MG63 (cell line): ENCODE measurements at regions not wholly inside any gene's neighbourhood (a gene's known extent, or its start where the extent isn't known, plus 50 kb on each side); places are given as distances from the start of the nearest gene placed in this dataset.
A peak's percentile ranks its signal among the peaks of the same experiment; 100 is the strongest.
"Not testable (repeated sequence)": the region's sequence is repeated elsewhere in the genome, so short reads cannot be mapped to it uniquely, and the experiment has no call there.

Experiments used
- DNase-seq: peaks from one replicate; pipeline ENCODE4 v3.0.0-alpha.2; 2020
- H3K27me3 ChIP-seq: fragments of 250-450 bp; sonication (Bioruptor Pico); 2 replicates; pipeline ENCODE4 v1.5.1; 2020; ENCODE audit warnings: mild to moderate bottlenecking, moderate library complexity
- H3K36me3 ChIP-seq: fragments of 250-450 bp; sonication (Bioruptor Pico); 2 replicates; pipeline ENCODE4 v1.5.1; 2020; ENCODE audit warnings: mild to moderate bottlenecking, moderate library complexity
- H3K4me3 ChIP-seq: fragments of 250-450 bp; sonication (Bioruptor Pico); 2 replicates; pipeline ENCODE4 v1.5.1; 2020; ENCODE audit warnings: mild to moderate bottlenecking, moderate library complexity
- H3K9me3 ChIP-seq: fragments of 250-450 bp; sonication (Bioruptor Pico); 2 replicates; pipeline ENCODE4 v1.5.1; 2020; ENCODE audit warnings: mild to moderate bottlenecking, moderate library complexity

GRCh38 chr2:146405402-146406309 is 1439.2 kb upstream of the ACVR2A start:
- not testable (repeated sequence) for DNase-seq

GRCh38 chr2:146403546-146404160 is 1441.2 kb upstream of the ACVR2A start:
- not testable (repeated sequence) for H3K4me3 ChIP-seq, H3K9me3 ChIP-seq, H3K27me3 ChIP-seq

More at GRCh38 chr2:146405402-146406309, 1439.2 kb upstream of the ACVR2A start:
- not testable (repeated sequence) for H3K36me3 ChIP-seq, H3K4me3 ChIP-seq, H3K27me3 ChIP-seq, H3K9me3 ChIP-seq

GRCh38 chr2:146392631-146393030 is 1452.2 kb upstream of the ACVR2A start:
- DNase-seq, result no peak
- Histone ChIP-seq H3K4me3 (peak overlapping the region; percentile 27; the same call in 1 of the 2 replicates), H3K27me3 (no peaks in the 10 kb centered on the region), H3K9me3 (no peaks in the 10 kb centered on the region), H3K36me3 (no peaks in the 10 kb centered on the region)

More at GRCh38 chr2:146403546-146404160, 1441.2 kb upstream of the ACVR2A start:
- H3K36me3 ChIP-seq, DNase-seq: not testable (repeated sequence)

GRCh38 chr2:146392186-146392585 is 1452.6 kb upstream of the ACVR2A start:
- DNase-seq, result peak; percentile 53
- H3K4me3 ChIP-seq, result peak overlapping the region; percentile 27
- H3K9me3 ChIP-seq, result no peaks in the 10 kb centered on the region
- H3K27me3 ChIP-seq, result no peaks in the 10 kb centered on the region
- H3K36me3 ChIP-seq, result no peaks in the 10 kb centered on the region

- no peaks in the 10 kb centered on the region for H3K9me3 ChIP-seq
- DNase-seq, result no peak
- no peak overlapping the region for H3K4me3 ChIP-seq
- H3K36me3 ChIP-seq, result no peaks in the 10 kb centered on the region
- H3K27me3 ChIP-seq, result no peaks in the 10 kb centered on the region
These were observed 1456.1 kb upstream of the ACVR2A start for GRCh38 chr2:146388757-146389156.

- Histone ChIP-seq H3K9me3 (no peaks in the 10 kb centered on the region), H3K36me3 (no peaks in the 10 kb centered on the region), H3K27me3 (no peaks in the 10 kb centered on the region), H3K4me3 (no peak overlapping the region)
- DNase-seq, result no peak
These were observed 1458.7 kb upstream of the ACVR2A start for GRCh38 chr2:146386096-146386495.

- Histone ChIP-seq H3K4me3 (no peak overlapping the region), H3K27me3 (no peaks in the 10 kb centered on the region), H3K9me3 (no peaks in the 10 kb centered on the region), H3K36me3 (no peaks in the 10 kb centered on the region)
- DNase-seq, result no peak
These were observed 1459.8 kb upstream of the ACVR2A start for GRCh38 chr2:146385031-146385430.

- Histone ChIP-seq H3K9me3 (no peaks in the 10 kb centered on the region), H3K27me3 (no peaks in the 10 kb centered on the region), H3K4me3 (no peak overlapping the region), H3K36me3 (no peaks in the 10 kb centered on the region)
- no peak for DNase-seq
These were observed 1468.2 kb upstream of the ACVR2A start for GRCh38 chr2:146376511-146377064.

- Histone ChIP-seq H3K36me3 (no peaks in the 10 kb centered on the region), H3K4me3 (no peak overlapping the region), H3K27me3 (no peaks in the 10 kb centered on the region), H3K9me3 (peaks cover 2% of the 10 kb centered on the region; the same call in 1 of the 2 replicates)
- no peak for DNase-seq
These were observed 1470.3 kb upstream of the ACVR2A start for GRCh38 chr2:146374505-146374904.

- H3K36me3 ChIP-seq, H3K9me3 ChIP-seq, H3K4me3 ChIP-seq, H3K27me3 ChIP-seq, DNase-seq: not testable (repeated sequence)
These were observed 1473.5 kb upstream of the ACVR2A start for GRCh38 chr2:146371364-146371763.

- Histone ChIP-seq H3K27me3 (no peaks in the 10 kb centered on the region), H3K4me3 (no peak overlapping the region), H3K36me3 (no peaks in the 10 kb centered on the region), H3K9me3 (peaks cover 2% of the 10 kb centered on the region; the same call in 1 of the 2 replicates)
- DNase-seq, result peak; percentile 6
These were observed 1474.0 kb upstream of the ACVR2A start for GRCh38 chr2:146370826-146371225.

GRCh38 chr2:146366276-146366675 is 1478.6 kb upstream of the ACVR2A start:
- Histone ChIP-seq H3K4me3 (no peak overlapping the region), H3K36me3 (no peaks in the 10 kb centered on the region)
- DNase-seq, result no peak

GRCh38 chr2:146365041-146365440 is 1479.8 kb upstream of the ACVR2A start:
- DNase-seq, result no peak
- no peaks in the 10 kb centered on the region for H3K36me3 ChIP-seq
- no peaks in the 10 kb centered on the region for H3K9me3 ChIP-seq
- H3K27me3 ChIP-seq, result no peaks in the 10 kb centered on the region
- no peak overlapping the region for H3K4me3 ChIP-seq

More at GRCh38 chr2:146366276-146366675, 1478.6 kb upstream of the ACVR2A start:
- H3K27me3 ChIP-seq, result no peaks in the 10 kb centered on the region
- H3K9me3 ChIP-seq, result no peaks in the 10 kb centered on the region

- H3K27me3 ChIP-seq, result no peaks in the 10 kb centered on the region
- H3K36me3 ChIP-seq, result no peaks in the 10 kb centered on the region
- H3K9me3 ChIP-seq, result no peaks in the 10 kb centered on the region; the same call in 1 of the 2 replicates
- no peak overlapping the region for H3K4me3 ChIP-seq
- no peak for DNase-seq
These were observed 1481.1 kb upstream of the ACVR2A start for GRCh38 chr2:146363731-146364130.

GRCh38 chr2:146351689-146352088 is 1493.1 kb upstream of the ACVR2A start:
- H3K36me3 ChIP-seq, result no peaks in the 10 kb centered on the region
- no peaks in the 10 kb centered on the region for H3K9me3 ChIP-seq
- no peak for DNase-seq
- H3K4me3 ChIP-seq, result no peak overlapping the region
- H3K27me3 ChIP-seq, result no peaks in the 10 kb centered on the region; the same call in 1 of the 2 replicates

- Histone ChIP-seq H3K4me3 (no peak overlapping the region), H3K27me3 (no peaks in the 10 kb centered on the region; the same call in 1 of the 2 replicates)
- DNase-seq, result no peak
These were observed 1495.5 kb upstream of the ACVR2A start for GRCh38 chr2:146349334-146349733.

GRCh38 chr2:146324951-146325350 is 1519.9 kb upstream of the ACVR2A start:
- Histone ChIP-seq H3K9me3 (no peaks in the 10 kb centered on the region), H3K36me3 (no peaks in the 10 kb centered on the region), H3K4me3 (no peak overlapping the region), H3K27me3 (no peaks in the 10 kb centered on the region)
- no peak for DNase-seq

More at GRCh38 chr2:146349334-146349733, 1495.5 kb upstream of the ACVR2A start:
- Histone ChIP-seq H3K36me3 (no peaks in the 10 kb centered on the region), H3K9me3 (no peaks in the 10 kb centered on the region)
